ENCODE measurements at regions not wholly inside any gene's neighbourhood (a gene's known extent, or its start where the extent isn't known, plus 50 kb on each side); places are given as distances from the start of the nearest gene placed in this dataset.

- no peak for DNase-seq
Measured at GRCh38 chr9:81388831-81389230, 300.5 kb downstream of the TLE1 start.

GRCh38 chr9:81387360-81388106 is 301.8 kb downstream of the TLE1 start:
- no peak for DNase-seq

- no peak for DNase-seq
Measured at GRCh38 chr9:81384911-81385310, 304.4 kb downstream of the TLE1 start.

DNA sequence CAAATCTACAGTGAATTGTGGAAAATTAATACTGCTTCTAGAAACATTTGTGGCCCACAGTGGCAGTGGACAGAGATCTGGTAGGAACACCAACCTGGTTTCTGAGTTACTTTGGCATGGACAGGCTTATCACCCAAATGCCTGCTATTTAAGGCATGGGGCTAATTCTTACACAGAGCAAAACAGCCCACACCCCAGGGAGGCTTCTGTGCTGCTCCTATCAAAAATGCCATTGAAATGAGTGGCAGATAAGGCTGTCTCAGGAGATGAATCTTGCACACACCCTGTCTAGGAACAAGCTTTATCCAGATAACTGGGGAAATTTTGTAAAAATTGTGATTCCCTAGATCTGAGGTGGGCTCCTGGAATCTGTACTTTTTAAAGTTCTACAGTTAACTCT is 307.1 kb downstream of the TLE1 start:
- DNase-seq = no peak

GRCh38 chr9:81381694-81382093 is 307.7 kb downstream of the TLE1 start:
- no peak for DNase-seq

- DNase-seq = no peak
Measured at GRCh38 chr9:81380504-81381359, 308.6 kb downstream of the TLE1 start.

- DNase-seq = no peak
Measured at GRCh38 chr9:81379655-81380054, 309.7 kb downstream of the TLE1 start.

DNA sequence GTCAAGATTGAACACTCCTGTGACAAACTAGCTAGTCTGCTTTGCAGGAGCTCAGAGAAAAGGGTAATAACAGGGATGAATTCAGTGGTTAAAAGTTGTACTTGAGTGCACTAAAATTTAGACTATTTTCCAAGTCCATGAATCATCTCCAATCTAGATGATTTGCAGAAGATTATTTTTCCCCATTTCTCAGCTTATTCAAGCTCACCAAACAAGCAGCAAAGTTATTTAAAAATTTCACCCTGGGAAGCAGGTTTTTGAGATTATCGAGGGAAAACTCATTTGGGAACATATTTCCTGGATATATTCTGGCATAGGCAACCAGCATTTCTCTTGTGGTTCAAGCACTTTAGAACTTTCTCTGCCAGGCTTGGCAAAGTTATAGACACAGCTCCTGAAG is 311.4 kb downstream of the TLE1 start:
- DNase-seq = no peak

DNA sequence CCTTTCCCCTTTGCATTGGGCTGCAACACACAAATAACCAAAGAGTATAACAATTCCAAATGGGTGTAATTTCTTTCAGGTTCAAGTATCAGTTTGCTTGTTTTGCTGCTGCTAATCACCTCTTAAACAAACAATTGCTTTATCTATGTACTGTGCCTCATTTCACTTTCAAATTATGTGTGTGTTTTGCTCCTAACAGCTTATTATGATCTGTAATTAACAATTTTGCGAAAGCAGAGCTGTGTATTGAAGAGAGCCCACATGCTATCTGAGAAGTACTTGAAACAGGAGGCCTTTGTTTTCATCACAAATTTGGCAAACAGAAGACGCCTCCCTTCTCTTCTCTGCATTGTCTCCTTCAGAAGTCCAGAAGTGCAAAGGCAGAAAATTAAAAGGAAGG is 312.0 kb downstream of the TLE1 start:
- DNase-seq = no peak

GRCh38 chr9:81375187-81376100 is 313.9 kb downstream of the TLE1 start:
- no peak for DNase-seq

GRCh38 chr9:81374459-81375186 is 314.7 kb downstream of the TLE1 start:
- no peak for DNase-seq

DNA sequence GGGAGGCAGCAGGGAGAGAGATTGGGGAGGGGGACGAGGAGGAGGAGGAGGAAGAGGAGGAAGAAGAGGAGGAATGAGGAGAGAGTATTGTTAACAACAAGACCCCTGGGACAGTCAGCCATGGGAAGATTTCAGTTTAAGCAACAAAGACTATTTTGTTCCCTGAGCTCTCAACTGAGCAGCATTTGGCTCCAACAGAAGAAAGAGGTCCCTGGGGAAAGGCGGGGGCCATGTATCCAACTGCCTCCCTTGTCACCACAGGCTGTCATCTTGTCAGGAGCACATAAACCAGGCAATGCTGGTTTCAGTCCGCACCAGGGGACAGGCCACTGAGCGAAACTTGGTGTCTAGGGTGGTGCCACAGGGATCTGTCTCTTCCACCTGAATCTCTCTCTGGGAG is 316.1 kb downstream of the TLE1 start:
- no peak for DNase-seq

GRCh38 chr9:81372628-81373191 is 316.6 kb downstream of the TLE1 start:
- peak; percentile 11 for DNase-seq

GRCh38 chr9:81371824-81372223 is 317.5 kb downstream of the TLE1 start:
- DNase-seq = no peak

DNA sequence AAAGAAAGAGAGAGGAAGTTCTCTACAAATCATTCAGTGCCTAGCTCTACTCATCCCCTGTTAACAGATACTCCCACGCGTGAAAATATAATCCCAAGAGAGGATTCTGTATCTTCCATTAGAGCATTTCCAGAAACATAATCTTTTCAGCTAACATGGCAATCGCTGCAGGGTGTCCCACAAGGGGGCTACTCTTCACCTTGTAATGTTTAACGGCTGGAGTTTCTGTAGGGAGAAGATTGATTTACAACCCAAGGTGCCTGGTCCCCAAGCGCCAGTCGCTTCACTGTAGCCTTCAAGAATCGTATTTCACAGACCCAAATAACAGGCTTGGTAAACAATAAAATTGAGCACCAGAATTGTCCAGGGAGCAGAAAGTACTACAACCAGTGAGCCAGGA is 318.7 kb downstream of the TLE1 start:
- DNase-seq = no peak

DNA sequence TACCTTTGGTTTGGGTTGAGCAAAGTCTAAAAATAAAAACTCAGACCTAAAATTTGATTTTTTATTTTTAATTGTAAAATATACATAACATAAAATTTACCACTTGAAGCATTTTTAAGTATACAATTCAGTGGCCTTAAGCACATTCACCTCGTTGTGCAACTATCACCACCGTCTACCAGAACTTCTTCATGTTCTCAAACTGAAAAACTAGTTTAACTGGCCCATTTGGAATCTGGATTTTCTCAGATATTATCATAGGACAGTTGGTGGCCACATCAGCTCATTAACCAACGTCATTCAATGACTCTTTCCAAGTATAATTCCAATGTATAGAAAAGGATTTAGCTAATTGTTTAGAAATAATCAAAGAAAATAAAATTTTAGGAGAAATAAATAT is 319.3 kb downstream of the TLE1 start:
- no peak for DNase-seq

GRCh38 chr9:81369121-81369520 is 320.2 kb downstream of the TLE1 start:
- DNase-seq = no peak

GRCh38 chr9:81363916-81364480 is 325.3 kb downstream of the TLE1 start:
- no peak for DNase-seq

GRCh38 chr9:81361296-81361695 is 328.1 kb downstream of the TLE1 start:
- no peak for DNase-seq

DNA sequence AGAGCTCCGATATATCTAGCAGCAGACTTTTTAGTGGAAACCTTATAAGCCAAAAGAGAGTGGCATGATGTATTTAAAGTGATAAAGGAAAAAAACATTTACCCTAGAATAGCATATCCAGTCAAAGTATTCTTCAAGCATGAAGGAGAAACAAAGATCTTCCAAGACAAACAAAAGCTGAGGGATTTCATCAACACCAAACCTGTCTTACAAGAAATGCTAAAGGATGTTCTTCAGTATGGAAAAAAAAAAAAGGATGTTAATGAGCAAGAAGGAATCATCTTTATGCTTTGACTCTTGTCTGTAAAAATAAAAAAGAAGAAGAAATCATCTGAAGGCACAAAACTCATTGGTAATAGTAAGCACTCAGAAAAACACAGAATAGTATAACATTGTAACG is 338.2 kb downstream of the TLE1 start:
- no peak for DNase-seq

- no peak for DNase-seq
Measured at GRCh38 chr9:81344366-81344765, 345.0 kb downstream of the TLE1 start.

DNA sequence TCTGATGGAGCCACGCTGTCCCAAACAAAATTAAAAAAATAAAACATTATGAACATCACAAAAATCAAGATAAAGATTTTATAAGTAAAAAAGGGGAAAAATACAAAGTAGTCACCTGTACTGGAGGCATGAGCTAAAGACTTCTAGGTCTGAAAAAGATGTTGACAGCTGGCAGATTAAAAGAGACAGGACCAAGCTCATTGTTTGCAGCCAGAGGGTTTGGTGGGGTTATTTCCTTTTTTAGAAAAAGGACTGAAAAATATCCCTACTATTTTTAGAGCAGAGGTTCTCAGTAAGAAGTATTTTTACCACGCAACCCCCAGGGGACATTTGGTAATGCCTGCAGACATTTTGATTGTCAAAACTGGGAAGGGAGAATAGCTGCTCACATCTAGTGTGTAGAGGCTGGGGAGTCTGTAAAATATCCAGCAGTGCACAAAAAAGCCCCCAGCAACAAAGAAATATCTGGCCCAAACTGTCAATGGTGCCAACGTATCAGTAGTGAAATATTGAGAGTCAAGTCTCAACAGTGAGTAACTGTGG is 353.4 kb downstream of the TLE1 start:
- DNase-seq = no peak
